Neural progenitor cell (in vitro differentiated cells): ENCODE measurements at regions not wholly inside any gene's neighbourhood (a gene's known extent, or its start where the extent isn't known, plus 50 kb on each side); places are given as distances from the start of the nearest gene placed in this dataset.

Experiments
- EZH2 ChIP-seq: fragments of 200-600 bp; sonication (generic); IDR thresholded peaks from 2 replicates; pipeline ENCODE4 v1.6.1; 2017; ENCODE audit warnings: antibody characterized with exemption, mild to moderate bottlenecking, moderate library complexity
- EZH2phosphoT487 ChIP-seq: fragments of 200-600 bp; sonication (generic); IDR thresholded peaks from 2 replicates; pipeline ENCODE4 v1.6.1; 2017; ENCODE audit warnings: antibody characterized with exemption
- TF ChIP-seq, protein P1 (sequence below): fragments of 200-600 bp; sonication (generic); IDR thresholded peaks from 2 replicates; pipeline ENCODE4 v1.5.1; 2017; ENCODE audit warnings: antibody characterized with exemption, mild to moderate bottlenecking

GRCh38 chr20:40954521-40955165 is 74.0 kb upstream of the TOP1 start:
- no peak for TF ChIP-seq EZH2phosphoT487
- TF ChIP-seq, protein P1, sequence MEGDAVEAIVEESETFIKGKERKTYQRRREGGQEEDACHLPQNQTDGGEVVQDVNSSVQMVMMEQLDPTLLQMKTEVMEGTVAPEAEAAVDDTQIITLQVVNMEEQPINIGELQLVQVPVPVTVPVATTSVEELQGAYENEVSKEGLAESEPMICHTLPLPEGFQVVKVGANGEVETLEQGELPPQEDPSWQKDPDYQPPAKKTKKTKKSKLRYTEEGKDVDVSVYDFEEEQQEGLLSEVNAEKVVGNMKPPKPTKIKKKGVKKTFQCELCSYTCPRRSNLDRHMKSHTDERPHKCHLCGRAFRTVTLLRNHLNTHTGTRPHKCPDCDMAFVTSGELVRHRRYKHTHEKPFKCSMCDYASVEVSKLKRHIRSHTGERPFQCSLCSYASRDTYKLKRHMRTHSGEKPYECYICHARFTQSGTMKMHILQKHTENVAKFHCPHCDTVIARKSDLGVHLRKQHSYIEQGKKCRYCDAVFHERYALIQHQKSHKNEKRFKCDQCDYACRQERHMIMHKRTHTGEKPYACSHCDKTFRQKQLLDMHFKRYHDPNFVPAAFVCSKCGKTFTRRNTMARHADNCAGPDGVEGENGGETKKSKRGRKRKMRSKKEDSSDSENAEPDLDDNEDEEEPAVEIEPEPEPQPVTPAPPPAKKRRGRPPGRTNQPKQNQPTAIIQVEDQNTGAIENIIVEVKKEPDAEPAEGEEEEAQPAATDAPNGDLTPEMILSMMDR = no peak
- no peak for TF ChIP-seq EZH2
